ENCODE measurements at regions not wholly inside any gene's neighbourhood (a gene's known extent, or its start where the extent isn't known, plus 50 kb on each side); places are given as distances from the start of the nearest gene placed in this dataset.

GRCh38 chr2:128775217-128775913 is 456.7 kb upstream of the HS6ST1 start:
- BruUV-seq (replicated peaks), result no TSS peak

More at GRCh38 chr2:128775217-128775913, 456.7 kb upstream of the HS6ST1 start:
- Histone ChIP-seq H4K20me1 (ENCODE audit: insufficient read depth, low read length) (no peaks in the 10 kb centered on the region), H3K79me2 (ENCODE audit: insufficient read depth, low read length) (no peaks in the 10 kb centered on the region), H3K27ac (ENCODE audit: extremely low read length, insufficient read depth, low read length) (no peak overlapping the region), H3K4me2 (ENCODE audit: low read depth, low read length) (no peak overlapping the region), H3K27me3 (ENCODE audit: control insufficient read depth in 1 of 2, insufficient read depth in 2 of 2, low read length in 2 of 2) (peaks cover 0 to 45% of the 10 kb centered on the region in 2 experiments; a peak in 3 of 5 replicates), H3K4me1 (ENCODE audit: insufficient read depth, low read length) (no peaks in the 10 kb centered on the region), H3K36me3 (replicated peaks in 1 of 2; ENCODE audit: control insufficient read depth in 1 of 2, insufficient read depth in 2 of 2, low read length in 2 of 2) (no peaks in the 10 kb centered on the region), H3K9ac (ENCODE audit: insufficient read depth, low read depth, low read length) (no peak overlapping the region), H3K4me3 (replicated peaks in 1 of 3; ENCODE audit: insufficient read depth in 1 of 3, low read depth in 2 of 3, low read length in 3 of 3) (no peak overlapping the region), H2AFZ (ENCODE audit: low read length) (no peak overlapping the region), H3K9me3 (ENCODE audit: low read length) (no peaks in the 10 kb centered on the region)
- no peak for DNase-seq (ENCODE audit: low spot score)
- POLR2A ChIA-PET, result no interaction called here
- CTCF ChIA-PET (ENCODE audit: low intra/inter-chr PET ratio, low total read pairs), result no interaction called here
- no peak for FAIRE-seq
- WGBS (ENCODE audit: low lambda C conversion rate), result 9% methylated on average over 5 of the region's 10 CpGs
- in situ Hi-C loops (cut with HindIII; ENCODE audit: extremely low pct_ligation_motif_present, low pct_unique_long_range_greater_than_20kb) (no loop called here), intact Hi-C loops (cut with micrococcal nuclease; ENCODE audit: unreplicated experiment) (no loop called here)
- no peak for ATAC-seq
- no peak for TF ChIP-seq SKI (IDR thresholded peaks at IDR 0.05; ENCODE audit: partially characterized antibody)
- no peak for TF ChIP-seq ZHX1 (CRISPR knock-in tag; IDR thresholded peaks at IDR 0.05; ENCODE audit: low read depth)
- no peak for TF ChIP-seq ZKSCAN5 (CRISPR knock-in tag; IDR thresholded peaks at IDR 0.05)
- no peak for TF ChIP-seq MNT (IDR thresholded peaks at IDR 0.05)
- no peak for TF ChIP-seq ZNF670 (CRISPR knock-in tag; IDR thresholded peaks at IDR 0.05; ENCODE audit: borderline replicate concordance)
- TF ChIP-seq ZNF292 (CRISPR knock-in tag; IDR thresholded peaks at IDR 0.05; ENCODE audit: borderline replicate concordance, low read depth), result no peak
- no peak for TF ChIP-seq PHF21A (CRISPR knock-in tag; IDR thresholded peaks at IDR 0.05)
- no peak for TF ChIP-seq ZNF354B (CRISPR knock-in tag; IDR thresholded peaks at IDR 0.05)
- TF ChIP-seq JARID2 (CRISPR knock-in tag; IDR thresholded peaks at IDR 0.05; ENCODE audit: insufficient replicate concordance), result no peak
- TF ChIP-seq TAF1 (CRISPR knock-in tag; IDR thresholded peaks at IDR 0.05), result no peak
- TF ChIP-seq SATB2 (CRISPR knock-in tag; IDR thresholded peaks at IDR 0.05), result no peak
- no peak for TF ChIP-seq HNRNPL (IDR thresholded peaks at IDR 0.05; ENCODE audit: low read depth, low read length)
- no peak for TF ChIP-seq PAF1 (CRISPR knock-in tag; IDR thresholded peaks at IDR 0.05)
- TF ChIP-seq ZMYM4 (CRISPR knock-in tag; IDR thresholded peaks at IDR 0.05), result no peak
- no peak for TF ChIP-seq MAFK (conservative IDR thresholded peaks at IDR 0.05 in 1 of 2, IDR thresholded peaks at IDR 0.05 in 1 of 2; ENCODE audit: low read length in 2 of 2)
- no peak for TF ChIP-seq ZBTB7B (CRISPR knock-in tag; IDR thresholded peaks at IDR 0.05)
- no peak for TF ChIP-seq CENPX (CRISPR knock-in tag; IDR thresholded peaks at IDR 0.05)
- no peak for TF ChIP-seq RELA (CRISPR knock-in tag; IDR thresholded peaks at IDR 0.05)
- TF ChIP-seq ZFP90 (CRISPR knock-in tag; IDR thresholded peaks at IDR 0.05; ENCODE audit: borderline replicate concordance), result no peak
